ENCODE measurements at regions not wholly inside any gene's neighbourhood (a gene's known extent, or its start where the extent isn't known, plus 50 kb on each side); places are given as distances from the start of the nearest gene placed in this dataset.

DNA sequence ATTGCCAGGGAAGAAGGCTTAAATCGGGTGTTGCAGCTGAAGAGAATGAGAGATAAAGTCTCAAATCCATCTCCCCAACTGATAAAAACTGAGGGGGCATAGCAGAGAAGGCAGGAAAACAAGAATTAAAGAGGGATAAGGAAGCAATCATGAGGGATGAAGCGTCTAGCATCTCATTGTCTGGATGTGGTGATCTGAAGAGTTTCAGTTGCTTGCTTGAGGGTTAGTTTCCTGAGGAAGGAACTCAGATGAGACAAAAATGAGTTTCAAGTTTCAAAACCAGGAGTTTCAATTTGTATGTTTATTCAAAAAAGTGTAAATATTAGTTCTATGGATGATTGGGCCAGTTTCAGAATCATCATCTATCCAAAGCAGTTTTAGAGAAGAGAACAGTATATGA is 496.9 kb downstream of the RAB28 start:
- 77 to 79% methylated on average over 2 of the region's 2 CpGs for WGBS, 2 donors
- Histone ChIP-seq H3K27me3 (no peaks in the 10 kb centered on the region), H3K9me3 (peaks cover 0 to 4% (median 0%) of the 10 kb centered on the region in 4 donors), H3K36me3 (no peaks in the 10 kb centered on the region), H3K4me3 (no peak overlapping the region), H3K4me1 (no peaks in the 10 kb centered on the region), H3K27ac (no peak overlapping the region)
- intact Hi-C loops (cut with DNase I), result no loop called here
- DNase-seq, result no peak
- TF ChIP-seq, protein P1, sequence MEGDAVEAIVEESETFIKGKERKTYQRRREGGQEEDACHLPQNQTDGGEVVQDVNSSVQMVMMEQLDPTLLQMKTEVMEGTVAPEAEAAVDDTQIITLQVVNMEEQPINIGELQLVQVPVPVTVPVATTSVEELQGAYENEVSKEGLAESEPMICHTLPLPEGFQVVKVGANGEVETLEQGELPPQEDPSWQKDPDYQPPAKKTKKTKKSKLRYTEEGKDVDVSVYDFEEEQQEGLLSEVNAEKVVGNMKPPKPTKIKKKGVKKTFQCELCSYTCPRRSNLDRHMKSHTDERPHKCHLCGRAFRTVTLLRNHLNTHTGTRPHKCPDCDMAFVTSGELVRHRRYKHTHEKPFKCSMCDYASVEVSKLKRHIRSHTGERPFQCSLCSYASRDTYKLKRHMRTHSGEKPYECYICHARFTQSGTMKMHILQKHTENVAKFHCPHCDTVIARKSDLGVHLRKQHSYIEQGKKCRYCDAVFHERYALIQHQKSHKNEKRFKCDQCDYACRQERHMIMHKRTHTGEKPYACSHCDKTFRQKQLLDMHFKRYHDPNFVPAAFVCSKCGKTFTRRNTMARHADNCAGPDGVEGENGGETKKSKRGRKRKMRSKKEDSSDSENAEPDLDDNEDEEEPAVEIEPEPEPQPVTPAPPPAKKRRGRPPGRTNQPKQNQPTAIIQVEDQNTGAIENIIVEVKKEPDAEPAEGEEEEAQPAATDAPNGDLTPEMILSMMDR (IDR thresholded peaks at IDR 0.05), result no peak
- TF ChIP-seq POLR2AphosphoS5 (IDR thresholded peaks at IDR 0.05), result no peak
- no peak for TF ChIP-seq EP300 (IDR thresholded peaks at IDR 0.05)
- TF ChIP-seq POLR2A (IDR thresholded peaks at IDR 0.05), result no peak

DNA sequence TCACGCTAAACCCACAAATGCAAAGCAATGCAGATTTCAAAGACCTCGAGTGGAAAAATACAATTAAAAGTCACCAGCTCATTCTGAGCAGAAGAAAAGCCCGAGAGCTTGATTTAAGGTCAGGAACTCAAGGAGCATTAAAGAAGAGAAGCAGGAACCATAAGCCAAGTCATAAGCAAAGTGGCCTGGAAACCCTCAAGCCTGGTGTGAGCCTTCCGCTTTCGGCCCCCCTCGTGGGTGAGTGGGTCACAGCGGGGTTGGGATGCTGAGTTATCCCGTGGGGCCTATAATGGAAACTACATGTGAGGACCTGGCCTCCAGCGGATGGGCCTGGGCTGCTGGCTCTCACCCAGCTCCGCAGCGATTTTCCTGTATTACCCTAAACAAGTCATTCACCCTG is 504.3 kb downstream of the RAB28 start:
- Histone ChIP-seq H3K27ac (peak overlapping the region in 3 of 4 donors; percentile 63 to 65 (median 65)), H3K4me3 (no peak overlapping the region), H3K36me3 (no peaks in the 10 kb centered on the region), H3K9me3 (no peaks in the 10 kb centered on the region), H3K27me3 (no peaks in the 10 kb centered on the region), H3K4me1 (peaks cover 0 to 20% (median 12%) of the 10 kb centered on the region in 4 donors)
- WGBS, 2 donors, result 79 to 87% methylated on average over 11 of the region's 11 CpGs
- TF ChIP-seq EP300 (IDR thresholded peaks at IDR 0.05) (peak in 1 of 4 donors; percentile 51), POLR2AphosphoS5 (IDR thresholded peaks at IDR 0.05) (peak; percentile 43 to 86 (median 80)), POLR2A (IDR thresholded peaks at IDR 0.05) (no peak)
- intact Hi-C loops (cut with DNase I), result loop anchor here (2.0 to 5.0 kb wide), 2 partner anchors 318 to 565 kb away; partner anchors contain the start of gene NKX3-2
- DNase-seq, result peak; percentile 81

DNA sequence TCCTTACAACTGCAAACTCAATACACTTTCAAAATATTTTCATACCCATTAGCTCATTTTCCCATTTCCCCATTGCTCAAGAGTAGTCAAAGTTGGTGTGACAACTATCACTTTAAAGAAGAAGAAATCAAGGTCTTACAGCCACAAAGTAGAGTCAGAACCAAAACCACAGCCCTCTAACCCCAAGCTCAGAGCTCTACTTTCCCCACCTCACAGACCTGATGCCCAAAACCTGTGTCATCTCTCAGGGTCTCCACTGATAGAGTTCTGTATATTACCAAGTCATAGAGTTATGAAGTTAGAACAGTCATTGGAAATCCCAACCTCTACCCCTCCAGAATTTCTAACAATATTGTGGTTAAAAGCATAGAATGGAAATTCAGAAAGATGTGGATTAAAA is 505.8 kb downstream of the RAB28 start:
- Histone ChIP-seq H3K9me3 (no peaks in the 10 kb centered on the region), H3K4me1 (peaks cover 0 to 20% (median 12%) of the 10 kb centered on the region in 4 donors), H3K27me3 (no peaks in the 10 kb centered on the region), H3K4me3 (no peak overlapping the region), H3K27ac (peak overlapping the region in 1 of 4 donors; percentile 65), H3K36me3 (no peaks in the 10 kb centered on the region)
- no peak for DNase-seq
- intact Hi-C loops (cut with DNase I), result no loop called here
- TF ChIP-seq POLR2A (IDR thresholded peaks at IDR 0.05) (no peak), EP300 (IDR thresholded peaks at IDR 0.05) (no peak), POLR2AphosphoS5 (IDR thresholded peaks at IDR 0.05) (no peak)
- TF ChIP-seq, protein P1 (IDR thresholded peaks at IDR 0.05), result no peak

DNA sequence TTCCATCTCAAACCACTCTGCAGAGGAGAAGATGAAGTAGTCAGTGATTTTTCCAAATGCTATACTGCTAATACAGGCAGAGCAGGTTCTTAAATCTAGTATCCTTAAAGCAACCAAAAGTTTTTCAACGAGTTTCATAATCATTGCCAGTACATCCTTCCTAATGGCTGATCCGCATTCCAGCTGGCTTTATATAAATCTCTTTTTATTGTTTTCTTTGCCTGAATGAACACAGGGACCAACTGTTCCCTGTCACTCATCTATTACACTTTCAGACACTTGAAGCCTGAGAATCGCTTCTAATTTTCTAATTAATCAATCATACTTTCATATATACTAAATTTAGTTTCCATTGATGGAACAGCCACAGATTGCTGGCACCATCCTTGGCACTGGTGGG is 508.6 kb downstream of the RAB28 start:
- Histone ChIP-seq H3K36me3 (no peaks in the 10 kb centered on the region), H3K4me3 (no peak overlapping the region), H3K27me3 (no peaks in the 10 kb centered on the region), H3K4me1 (peaks cover 0 to 15% (median 12%) of the 10 kb centered on the region in 4 donors), H3K9me3 (no peaks in the 10 kb centered on the region), H3K27ac (no peak overlapping the region)
- 74 to 77% methylated on average over 3 of the region's 3 CpGs for WGBS, 2 donors
- intact Hi-C loops (cut with DNase I), result no loop called here
- DNase-seq, result no peak
- TF ChIP-seq POLR2A (IDR thresholded peaks at IDR 0.05) (no peak), EP300 (IDR thresholded peaks at IDR 0.05) (no peak), POLR2AphosphoS5 (IDR thresholded peaks at IDR 0.05) (no peak)
- TF ChIP-seq, protein P1 (IDR thresholded peaks at IDR 0.05), result no peak

DNA sequence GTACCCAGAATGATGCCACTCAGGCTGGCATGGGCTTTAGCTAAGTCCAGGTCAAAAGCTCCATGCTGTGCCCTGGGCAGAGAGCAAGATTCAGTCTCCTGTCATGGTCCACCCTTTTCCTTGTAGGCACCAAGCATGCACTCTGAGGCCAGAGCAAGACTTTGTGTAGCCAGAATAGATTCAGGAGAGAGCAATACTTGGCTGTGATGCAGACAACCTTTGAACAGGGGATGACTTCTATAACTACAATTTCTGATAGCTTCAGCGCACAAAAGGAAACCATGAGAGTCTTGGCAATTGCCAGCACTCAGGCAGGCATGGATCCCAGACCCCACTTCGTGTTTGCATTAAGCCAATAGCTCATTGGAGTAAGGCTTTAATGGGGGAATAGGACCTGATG is 510.6 kb downstream of the RAB28 start:
- DNase-seq, result no peak
- H3K27ac ChIP-seq, result no peak overlapping the region
- TF ChIP-seq POLR2AphosphoS5 (IDR thresholded peaks at IDR 0.05) (no peak), POLR2A (IDR thresholded peaks at IDR 0.05) (no peak)
- H3K9me3 ChIP-seq, result no peaks in the 10 kb centered on the region
- intact Hi-C loops (cut with DNase I), result no loop called here
- 72 to 82% methylated on average over 2 of the region's 2 CpGs for WGBS, 2 donors
- H3K27me3 ChIP-seq, result no peaks in the 10 kb centered on the region
- H3K4me3 ChIP-seq, result no peak overlapping the region
- H3K4me1 ChIP-seq, result no peaks in the 10 kb centered on the region
- H3K36me3 ChIP-seq, result no peaks in the 10 kb centered on the region

DNA sequence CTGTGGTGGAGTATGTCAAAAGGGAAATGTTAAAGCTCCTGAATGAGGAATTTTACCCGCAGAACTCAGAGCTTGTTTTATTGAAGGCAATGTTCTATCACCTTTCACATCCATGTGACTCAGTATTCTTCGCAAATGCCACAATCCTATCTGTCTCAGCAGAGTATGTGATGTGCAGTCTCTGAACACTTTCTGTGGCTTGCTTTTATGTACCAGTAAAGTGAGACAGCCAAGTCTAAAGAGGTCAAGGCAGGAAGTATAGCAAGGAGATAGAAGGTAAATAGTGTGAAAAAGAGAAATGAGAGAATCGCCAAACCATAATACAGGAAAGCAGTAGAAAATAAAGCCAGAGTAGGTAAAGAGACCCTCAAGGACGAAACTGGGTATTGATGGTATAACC is 515.8 kb downstream of the RAB28 start:
- DNase-seq, result no peak
- no peaks in the 10 kb centered on the region for H3K36me3 ChIP-seq
- no peaks in the 10 kb centered on the region for H3K4me1 ChIP-seq
- no peak overlapping the region for H3K27ac ChIP-seq
- H3K27me3 ChIP-seq, result no peaks in the 10 kb centered on the region
- 69 to 70% methylated on average over 4 of the region's 4 CpGs for WGBS, 2 donors
- no peak for TF ChIP-seq EP300 (IDR thresholded peaks at IDR 0.05)
- TF ChIP-seq POLR2AphosphoS5 (IDR thresholded peaks at IDR 0.05), result no peak
- no peak for TF ChIP-seq POLR2A (IDR thresholded peaks at IDR 0.05)
- intact Hi-C loops (cut with DNase I), result no loop called here
- no peaks in the 10 kb centered on the region for H3K9me3 ChIP-seq
- H3K4me3 ChIP-seq, result no peak overlapping the region

Data from sigmoid colon (tissue), 6 donors.